ENCODE measurements at regions not wholly inside any gene's neighbourhood (a gene's known extent, or its start where the extent isn't known, plus 50 kb on each side); places are given as distances from the start of the nearest gene placed in this dataset.

DNA sequence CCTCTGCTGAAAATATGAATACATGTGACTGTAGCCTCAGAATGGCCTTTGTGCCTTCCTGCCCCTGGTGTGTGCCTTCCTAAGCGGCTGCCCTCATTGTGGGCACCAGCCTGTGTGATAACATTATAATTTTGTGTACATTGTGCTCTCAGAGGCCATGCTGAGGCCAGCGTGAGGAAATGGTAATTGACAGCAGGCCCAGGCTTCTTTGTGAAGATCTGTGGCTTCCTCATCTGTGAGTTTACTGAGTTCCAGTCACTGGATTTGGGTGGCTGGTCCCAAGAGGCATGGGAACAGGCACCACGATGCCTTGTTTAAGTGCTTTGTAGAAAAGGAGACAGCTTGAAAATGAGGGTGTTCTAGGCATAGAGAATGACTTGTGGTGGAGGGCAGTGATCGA is 389.3 kb downstream of the OMA1 start:
- DNase-seq (ENCODE audit: low spot score), result no peak
- 71% methylated on average over 4 of the region's 4 CpGs for WGBS

More for the DNA sequence above, 389.3 kb downstream of the OMA1 start:
- no peaks in the 10 kb centered on the region for H3K27me3 ChIP-seq (ENCODE audit: control insufficient read depth in 4 of 4, insufficient read depth in 4 of 4, low read length in 3 of 4)
- no peak overlapping the region for H3K4me3 ChIP-seq (ENCODE audit: low read depth in 1 of 3, low read length in 3 of 3)
- no peaks in the 10 kb centered on the region for H3K36me3 ChIP-seq (ENCODE audit: control insufficient read depth in 4 of 4, insufficient read depth in 3 of 4, low read depth in 1 of 4, low read length in 3 of 4)
- peaks cover 0 to 17% (median 13%) of the 10 kb centered on the region in 4 donors for H3K4me1 ChIP-seq (ENCODE audit: control insufficient read depth in 4 of 4, insufficient read depth in 4 of 4, low read length in 3 of 4)
- H3K9ac ChIP-seq (ENCODE audit: low read depth in 1 of 2, low read length in 2 of 2), result no peak overlapping the region
- H3K27ac ChIP-seq (ENCODE audit: low read depth in 1 of 2, low read length in 2 of 2), result no peak overlapping the region
- TF ChIP-seq GABPA (IDR thresholded peaks at IDR 0.05 in 1 of 2, conservative IDR thresholded peaks at IDR 0.05 in 1 of 2), result no peak
- no peak for TF ChIP-seq HNF4G (IDR thresholded peaks at IDR 0.05)
- TF ChIP-seq JUND (IDR thresholded peaks at IDR 0.05), result no peak
- no peak for TF ChIP-seq RXRA (IDR thresholded peaks at IDR 0.05)
- no peak for TF ChIP-seq YY1 (IDR thresholded peaks at IDR 0.05)
- no peak for TF ChIP-seq FOXA1 (IDR thresholded peaks at IDR 0.05)
- no peak for TF ChIP-seq RAD21 (IDR thresholded peaks at IDR 0.05)
- TF ChIP-seq MAX (IDR thresholded peaks at IDR 0.05), result no peak
- no peak for TF ChIP-seq REST (IDR thresholded peaks at IDR 0.05)
- no peak for TF ChIP-seq TAF1 (conservative IDR thresholded peaks at IDR 0.05)
- no peak for TF ChIP-seq NR2F2 (IDR thresholded peaks at IDR 0.05)
- TF ChIP-seq, protein P1, sequence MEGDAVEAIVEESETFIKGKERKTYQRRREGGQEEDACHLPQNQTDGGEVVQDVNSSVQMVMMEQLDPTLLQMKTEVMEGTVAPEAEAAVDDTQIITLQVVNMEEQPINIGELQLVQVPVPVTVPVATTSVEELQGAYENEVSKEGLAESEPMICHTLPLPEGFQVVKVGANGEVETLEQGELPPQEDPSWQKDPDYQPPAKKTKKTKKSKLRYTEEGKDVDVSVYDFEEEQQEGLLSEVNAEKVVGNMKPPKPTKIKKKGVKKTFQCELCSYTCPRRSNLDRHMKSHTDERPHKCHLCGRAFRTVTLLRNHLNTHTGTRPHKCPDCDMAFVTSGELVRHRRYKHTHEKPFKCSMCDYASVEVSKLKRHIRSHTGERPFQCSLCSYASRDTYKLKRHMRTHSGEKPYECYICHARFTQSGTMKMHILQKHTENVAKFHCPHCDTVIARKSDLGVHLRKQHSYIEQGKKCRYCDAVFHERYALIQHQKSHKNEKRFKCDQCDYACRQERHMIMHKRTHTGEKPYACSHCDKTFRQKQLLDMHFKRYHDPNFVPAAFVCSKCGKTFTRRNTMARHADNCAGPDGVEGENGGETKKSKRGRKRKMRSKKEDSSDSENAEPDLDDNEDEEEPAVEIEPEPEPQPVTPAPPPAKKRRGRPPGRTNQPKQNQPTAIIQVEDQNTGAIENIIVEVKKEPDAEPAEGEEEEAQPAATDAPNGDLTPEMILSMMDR (IDR thresholded peaks at IDR 0.05; ENCODE audit: low read depth, low read length, missing input control), result no peak
- TF ChIP-seq ATF3 (IDR thresholded peaks at IDR 0.05), result no peak
- no peak for TF ChIP-seq SP1 (IDR thresholded peaks at IDR 0.05)
- TF ChIP-seq, protein P2, sequence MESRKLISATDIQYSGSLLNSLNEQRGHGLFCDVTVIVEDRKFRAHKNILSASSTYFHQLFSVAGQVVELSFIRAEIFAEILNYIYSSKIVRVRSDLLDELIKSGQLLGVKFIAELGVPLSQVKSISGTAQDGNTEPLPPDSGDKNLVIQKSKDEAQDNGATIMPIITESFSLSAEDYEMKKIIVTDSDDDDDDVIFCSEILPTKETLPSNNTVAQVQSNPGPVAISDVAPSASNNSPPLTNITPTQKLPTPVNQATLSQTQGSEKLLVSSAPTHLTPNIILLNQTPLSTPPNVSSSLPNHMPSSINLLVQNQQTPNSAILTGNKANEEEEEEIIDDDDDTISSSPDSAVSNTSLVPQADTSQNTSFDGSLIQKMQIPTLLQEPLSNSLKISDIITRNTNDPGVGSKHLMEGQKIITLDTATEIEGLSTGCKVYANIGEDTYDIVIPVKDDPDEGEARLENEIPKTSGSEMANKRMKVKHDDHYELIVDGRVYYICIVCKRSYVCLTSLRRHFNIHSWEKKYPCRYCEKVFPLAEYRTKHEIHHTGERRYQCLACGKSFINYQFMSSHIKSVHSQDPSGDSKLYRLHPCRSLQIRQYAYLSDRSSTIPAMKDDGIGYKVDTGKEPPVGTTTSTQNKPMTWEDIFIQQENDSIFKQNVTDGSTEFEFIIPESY (IDR thresholded peaks at IDR 0.05), result no peak
- TF ChIP-seq HNF4A (conservative IDR thresholded peaks at IDR 0.05), result no peak
- H3K9me3 ChIP-seq (ENCODE audit: control insufficient read depth in 4 of 4, low read length in 3 of 4), result no peaks in the 10 kb centered on the region

Measured in liver (tissue), 8 donors.